ENCODE measurements at regions not wholly inside any gene's neighbourhood (a gene's known extent, or its start where the extent isn't known, plus 50 kb on each side); places are given as distances from the start of the nearest gene placed in this dataset.

GRCh38 chr1:90810681-90811080 lies 93.6 kb upstream of the BARHL2 start:
- no peak for TF ChIP-seq CTCF (IDR thresholded peaks at IDR 0.05; ENCODE audit: insufficient read depth, missing control alignments)
- DNase-seq (ENCODE audit: insufficient read length, low spot score) = no peak
- no peak for FAIRE-seq

GRCh38 chr1:90809996-90810395 lies 92.9 kb upstream of the BARHL2 start:
- no peak for TF ChIP-seq CTCF (IDR thresholded peaks at IDR 0.05; ENCODE audit: insufficient read depth, missing control alignments)
- DNase-seq (ENCODE audit: insufficient read length, low spot score) (no peak), FAIRE-seq (no peak)

GRCh38 chr1:90809093-90809492 lies 92.0 kb upstream of the BARHL2 start:
- DNase-seq (ENCODE audit: insufficient read length, low spot score) = no peak
- no peak for FAIRE-seq
- TF ChIP-seq CTCF (IDR thresholded peaks at IDR 0.05; ENCODE audit: insufficient read depth, missing control alignments) = no peak

- FAIRE-seq = no peak
- DNase-seq (ENCODE audit: insufficient read length, low spot score) = no peak
- TF ChIP-seq CTCF (IDR thresholded peaks at IDR 0.05; ENCODE audit: insufficient read depth, missing control alignments) = no peak
Measured at GRCh38 chr1:90807329-90807728, 90.2 kb upstream of the BARHL2 start.

GRCh38 chr1:90802622-90803021 lies 85.5 kb upstream of the BARHL2 start:
- FAIRE-seq (no peak), DNase-seq (ENCODE audit: insufficient read length, low spot score) (no peak)
- no peak for TF ChIP-seq CTCF (IDR thresholded peaks at IDR 0.05; ENCODE audit: insufficient read depth, missing control alignments)

GRCh38 chr1:90800012-90800717 lies 83.1 kb upstream of the BARHL2 start:
- DNase-seq (ENCODE audit: insufficient read length, low spot score) (no peak), FAIRE-seq (no peak)
- TF ChIP-seq CTCF (IDR thresholded peaks at IDR 0.05; ENCODE audit: insufficient read depth, missing control alignments) = no peak

- no peak for TF ChIP-seq CTCF (IDR thresholded peaks at IDR 0.05; ENCODE audit: insufficient read depth, missing control alignments)
- DNase-seq (ENCODE audit: insufficient read length, low spot score) (no peak), FAIRE-seq (no peak)
Measured at GRCh38 chr1:90799326-90799725, 82.2 kb upstream of the BARHL2 start.

All from D721Med (cell line).